ENCODE measurements at regions not wholly inside any gene's neighbourhood (a gene's known extent, or its start where the extent isn't known, plus 50 kb on each side); places are given as distances from the start of the nearest gene placed in this dataset.

- DNase-seq (ENCODE audit: low read depth in 1 of 2, low spot score in 1 of 2), result no peak
These were observed 890.8 kb upstream of the USP15 start for GRCh38 chr12:61369241-61369910.

DNA sequence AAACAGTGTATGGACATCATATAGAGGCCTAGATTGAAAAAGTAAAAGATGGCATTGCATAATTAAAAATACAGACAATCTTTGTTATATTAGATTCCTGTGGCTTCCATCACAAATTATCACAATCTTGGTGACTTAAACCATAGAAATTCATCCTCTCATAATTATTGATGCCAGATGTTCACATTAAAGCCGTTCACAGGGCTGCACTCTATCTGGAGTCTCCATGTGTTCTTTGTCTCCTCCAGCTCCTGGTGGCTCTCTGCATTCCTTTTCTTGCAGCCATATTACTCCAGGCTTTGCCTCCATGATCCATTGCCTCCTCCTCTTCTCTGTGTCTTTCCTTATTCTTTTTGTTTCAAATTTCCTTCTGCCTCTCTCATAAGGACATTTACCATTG, 875.7 kb upstream of the USP15 start:
- DNase-seq (ENCODE audit: low read depth in 1 of 2, low spot score in 1 of 2), result no peak

- no peak for DNase-seq (ENCODE audit: low read depth in 1 of 2, low spot score in 1 of 2)
These were observed 874.4 kb upstream of the USP15 start for GRCh38 chr12:61385771-61386170.

DNA sequence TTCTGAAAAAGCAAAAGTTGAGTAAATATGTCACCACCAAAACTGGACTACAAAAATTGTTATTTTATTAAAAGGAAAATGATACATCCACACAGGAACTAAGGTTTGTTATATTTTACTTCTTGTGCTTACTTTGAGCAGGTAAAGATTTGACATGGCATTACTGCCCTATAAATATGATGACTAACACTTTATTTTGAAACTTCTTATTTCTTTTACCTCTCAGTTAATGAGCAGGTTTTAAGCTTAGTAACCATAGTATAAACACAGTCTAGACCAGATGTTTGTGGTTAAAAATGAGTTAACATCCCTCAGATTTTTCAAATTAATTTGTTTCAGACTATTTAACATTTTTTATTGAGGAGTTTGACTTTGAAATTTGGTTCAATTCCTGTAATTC, 862.5 kb upstream of the USP15 start:
- DNase-seq (ENCODE audit: low read depth in 1 of 2, low spot score in 1 of 2), result no peak

DNA sequence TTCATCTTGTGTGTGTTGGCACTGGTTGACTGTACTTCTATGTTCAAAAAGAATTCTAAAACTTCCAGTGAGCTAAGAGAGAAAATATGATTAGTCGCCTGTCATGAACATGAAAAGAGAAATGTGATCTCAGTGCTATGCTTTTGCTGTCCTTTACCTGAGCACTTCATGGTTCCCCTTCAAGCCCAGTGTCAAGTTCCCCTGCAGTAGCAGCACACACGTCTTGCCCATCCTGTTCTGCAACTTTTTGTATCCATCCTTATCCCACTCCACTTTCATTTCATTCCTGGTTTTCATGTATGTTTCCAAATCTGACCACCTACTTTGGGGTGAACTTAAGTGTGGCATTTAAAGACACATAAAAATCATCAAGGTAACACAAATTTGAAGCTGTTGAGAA, 848.0 kb upstream of the USP15 start:
- DNase-seq (ENCODE audit: low read depth in 1 of 2, low spot score in 1 of 2), result no peak

- DNase-seq (ENCODE audit: low read depth in 1 of 2, low spot score in 1 of 2), result no peak
These were observed 845.7 kb upstream of the USP15 start for GRCh38 chr12:61414470-61414869.

DNA sequence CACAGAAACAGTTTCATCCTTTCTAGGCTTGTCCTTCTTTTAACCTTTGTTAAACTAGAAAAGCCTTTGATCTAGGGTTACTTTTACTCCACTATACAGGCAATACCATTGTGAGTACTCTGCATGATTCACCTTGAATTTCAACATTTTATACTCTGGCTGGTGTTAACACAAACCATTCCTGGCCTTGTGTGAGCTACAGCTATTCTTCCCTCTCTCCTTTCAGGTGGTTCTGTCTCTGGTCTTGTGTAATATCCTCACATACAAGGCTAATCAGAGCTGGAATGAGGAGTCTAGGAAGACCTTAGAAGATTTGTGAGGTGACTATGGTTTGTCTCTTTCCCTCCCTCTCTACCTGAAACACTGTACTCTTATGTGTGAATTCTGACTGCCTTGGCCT, 837.4 kb upstream of the USP15 start:
- DNase-seq (ENCODE audit: low read depth in 1 of 2, low spot score in 1 of 2), result no peak

DNA sequence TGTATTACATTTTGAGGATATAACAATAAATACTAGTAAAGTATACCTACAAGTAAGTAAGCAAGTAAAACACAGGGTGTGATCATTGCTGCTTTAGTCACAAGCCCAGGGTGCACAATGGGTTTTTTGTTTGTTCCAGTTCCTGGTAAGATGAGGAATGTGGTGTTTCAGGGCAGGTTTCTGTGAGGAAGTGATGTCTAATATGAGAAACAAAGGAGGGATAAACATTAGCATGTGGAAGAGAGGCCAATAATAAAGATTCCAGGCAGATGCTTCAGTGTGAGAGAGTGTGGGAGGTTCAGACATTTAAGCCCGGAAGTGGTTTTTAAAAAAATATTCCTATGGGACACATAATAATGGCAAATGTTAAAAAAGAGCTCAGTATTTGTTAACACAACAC, 808.1 kb upstream of the USP15 start:
- DNase-seq (ENCODE audit: low read depth in 1 of 2, low spot score in 1 of 2), result no peak

- DNase-seq (ENCODE audit: low read depth in 1 of 2, low spot score in 1 of 2), result no peak
These were observed 772.5 kb upstream of the USP15 start for GRCh38 chr12:61487728-61488127.

DNA sequence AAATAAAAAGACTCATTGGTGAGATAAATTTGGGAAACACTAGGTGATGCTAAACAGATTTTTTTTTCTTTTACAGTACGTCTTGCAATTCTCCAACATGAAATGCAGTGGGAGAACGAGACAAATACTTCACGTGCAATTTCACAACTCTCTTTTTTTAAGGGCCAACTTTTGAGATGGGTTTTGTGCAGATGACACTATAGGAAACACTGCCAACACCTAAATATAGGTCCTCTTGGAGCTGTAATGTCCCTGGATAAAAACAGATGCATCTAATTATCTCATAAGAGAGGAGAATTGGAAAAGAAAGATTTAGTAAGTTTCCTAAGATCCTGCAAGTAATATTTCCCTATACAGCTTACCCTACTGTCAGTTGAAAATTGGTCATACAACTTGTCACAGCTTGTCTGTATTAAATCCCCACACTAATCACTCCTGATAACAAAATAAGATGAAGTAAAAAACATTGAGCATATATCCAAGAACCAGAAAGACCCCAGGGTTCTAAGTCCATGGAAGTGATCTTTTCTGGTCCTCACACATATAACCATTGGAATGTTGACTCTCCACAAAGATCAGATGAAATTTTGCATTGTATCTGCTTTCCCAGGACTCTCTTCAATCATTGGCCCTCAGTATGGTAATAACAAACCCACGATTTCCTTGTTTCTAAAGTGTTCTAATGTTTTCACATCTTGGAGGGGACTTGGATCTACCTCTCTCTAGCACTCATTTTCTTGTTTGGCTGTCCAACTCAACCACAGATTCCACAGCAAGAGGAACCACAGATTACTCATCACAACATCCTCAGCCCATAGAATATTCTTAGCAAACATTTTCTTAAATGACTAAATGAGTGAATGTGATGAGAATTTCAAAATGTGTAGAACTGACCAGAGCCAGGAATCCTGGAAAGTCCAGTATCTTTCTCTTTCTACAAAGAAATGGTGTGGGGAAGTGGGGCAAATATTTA, 769.4 kb upstream of the USP15 start:
- DNase-seq (ENCODE audit: low read depth in 1 of 2, low spot score in 1 of 2), result no peak

- no peak for DNase-seq (ENCODE audit: low read depth in 1 of 2, low spot score in 1 of 2)
These were observed 758.0 kb upstream of the USP15 start for GRCh38 chr12:61502179-61502578.

GRCh38 chr12:61504396-61505080, 755.7 kb upstream of the USP15 start:
- DNase-seq (ENCODE audit: low read depth in 1 of 2, low spot score in 1 of 2), result no peak

GRCh38 chr12:61513499-61513898, 746.7 kb upstream of the USP15 start:
- DNase-seq (ENCODE audit: low read depth in 1 of 2, low spot score in 1 of 2), result no peak

DNA sequence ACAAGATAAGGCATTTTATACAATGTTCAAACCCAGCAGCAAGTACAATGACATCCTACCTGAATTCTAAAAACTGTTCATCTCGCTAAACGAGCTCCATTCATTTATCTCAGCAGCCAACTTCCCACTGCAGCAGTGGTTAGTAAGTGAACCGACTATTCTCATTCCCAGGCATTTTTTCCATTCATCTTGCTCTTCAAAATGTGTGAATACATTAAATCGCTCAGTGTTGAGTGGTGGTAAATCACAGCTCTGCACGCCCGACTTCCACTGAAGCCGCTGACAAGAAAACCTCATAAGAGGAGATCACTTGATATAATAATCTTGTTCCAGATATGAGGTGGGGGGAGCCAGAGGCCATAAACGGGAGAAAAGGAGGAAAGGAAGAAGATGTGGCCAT, 746.2 kb upstream of the USP15 start:
- DNase-seq (ENCODE audit: low read depth in 1 of 2, low spot score in 1 of 2), result no peak

DNA sequence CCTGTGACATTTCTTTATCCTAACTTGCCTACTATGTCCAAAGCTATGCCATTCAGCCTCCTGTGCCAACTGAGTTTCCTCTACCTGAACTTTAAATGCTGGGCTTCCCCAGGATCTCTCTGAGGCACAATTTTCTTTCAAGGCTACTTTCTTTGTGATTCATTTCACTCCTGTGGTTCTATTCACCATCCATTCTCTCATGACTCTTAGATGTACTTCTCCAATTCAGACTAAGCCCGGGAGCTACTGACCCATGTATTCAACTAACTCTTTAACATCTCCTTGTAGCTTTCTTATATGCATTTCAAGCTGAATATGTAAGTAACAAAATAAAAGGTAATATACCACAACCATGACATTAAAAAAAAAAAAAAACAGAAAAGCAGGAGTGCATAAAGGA, 738.9 kb upstream of the USP15 start:
- DNase-seq (ENCODE audit: low read depth in 1 of 2, low spot score in 1 of 2), result no peak

DNA sequence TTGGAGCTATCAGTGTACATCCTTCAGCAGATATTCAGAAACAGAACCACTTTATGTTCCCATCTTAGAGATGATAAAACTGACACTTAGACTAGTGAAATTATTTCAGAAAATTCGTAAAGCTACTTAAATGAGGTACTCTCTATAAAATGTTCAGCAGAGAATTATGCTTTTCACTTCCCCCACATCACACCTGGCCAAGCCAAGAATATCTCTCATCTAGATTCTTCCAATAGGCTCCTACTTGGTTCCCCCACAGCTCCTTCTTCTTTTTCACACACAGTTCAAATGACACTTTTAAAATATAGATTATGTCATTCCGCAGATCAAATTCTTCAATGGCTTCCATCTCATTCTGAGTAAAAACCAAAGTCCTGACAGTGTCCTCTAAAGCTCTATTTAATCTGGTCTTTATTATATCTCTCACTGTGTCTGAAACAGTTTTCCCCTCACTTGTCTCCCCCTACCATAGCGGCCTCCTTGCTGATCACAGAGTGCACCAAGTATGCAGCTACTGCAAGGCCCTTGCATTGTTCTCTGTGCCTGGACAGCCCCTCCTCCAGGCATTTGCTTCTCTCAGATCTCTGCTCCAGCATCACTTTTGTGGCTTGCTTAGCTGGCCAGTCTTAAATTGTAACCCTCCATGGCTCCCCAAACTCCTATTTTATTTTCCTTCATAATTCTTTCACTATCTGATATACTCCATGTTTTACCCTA, 736.8 kb upstream of the USP15 start:
- DNase-seq (ENCODE audit: low read depth in 1 of 2, low spot score in 1 of 2), result no peak

DNA sequence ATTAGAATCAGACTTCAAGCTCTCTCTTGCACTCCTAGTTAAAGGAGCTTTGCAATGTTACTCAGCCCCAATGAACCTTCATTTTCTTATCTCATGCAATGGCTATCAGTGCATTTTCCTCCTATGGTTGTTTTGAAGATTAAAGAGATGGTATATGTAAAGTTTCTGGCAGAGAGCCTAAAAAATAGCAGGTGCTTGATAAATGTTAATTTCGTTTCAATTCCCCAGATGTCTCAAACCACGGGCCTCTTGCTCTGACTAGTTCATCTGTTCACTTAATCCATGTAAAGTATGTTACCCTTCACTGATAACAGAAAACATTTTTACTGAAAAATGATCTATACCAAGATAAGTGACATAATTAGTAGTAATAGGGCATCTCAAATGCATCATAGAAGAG, 735.4 kb upstream of the USP15 start:
- DNase-seq (ENCODE audit: low read depth in 1 of 2, low spot score in 1 of 2), result no peak

GRCh38 chr12:61525331-61525730, 734.9 kb upstream of the USP15 start:
- no peak for DNase-seq (ENCODE audit: low read depth in 1 of 2, low spot score in 1 of 2)

- no peak for DNase-seq (ENCODE audit: low read depth in 1 of 2, low spot score in 1 of 2)
These were observed 729.7 kb upstream of the USP15 start for GRCh38 chr12:61530456-61530855.

DNA sequence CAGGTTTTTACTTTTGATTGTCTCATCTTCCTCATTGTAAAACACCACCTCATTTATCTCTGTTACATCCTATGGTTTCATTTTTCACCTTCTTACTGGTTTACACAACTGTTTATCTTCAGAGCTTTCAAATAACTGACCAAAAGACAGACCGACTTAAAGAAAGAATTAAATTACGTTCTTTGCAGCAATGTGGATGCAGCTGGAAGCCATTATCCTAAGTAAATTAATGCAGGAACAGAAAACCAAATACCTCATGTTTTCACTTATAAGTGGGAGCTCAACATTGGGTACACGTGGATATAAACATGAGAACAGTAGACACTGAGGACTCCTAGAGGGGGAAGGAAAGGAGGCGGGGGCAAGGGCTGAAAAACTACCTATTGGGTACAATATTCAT, 729.0 kb upstream of the USP15 start:
- DNase-seq (ENCODE audit: low read depth in 1 of 2, low spot score in 1 of 2), result no peak

DNA sequence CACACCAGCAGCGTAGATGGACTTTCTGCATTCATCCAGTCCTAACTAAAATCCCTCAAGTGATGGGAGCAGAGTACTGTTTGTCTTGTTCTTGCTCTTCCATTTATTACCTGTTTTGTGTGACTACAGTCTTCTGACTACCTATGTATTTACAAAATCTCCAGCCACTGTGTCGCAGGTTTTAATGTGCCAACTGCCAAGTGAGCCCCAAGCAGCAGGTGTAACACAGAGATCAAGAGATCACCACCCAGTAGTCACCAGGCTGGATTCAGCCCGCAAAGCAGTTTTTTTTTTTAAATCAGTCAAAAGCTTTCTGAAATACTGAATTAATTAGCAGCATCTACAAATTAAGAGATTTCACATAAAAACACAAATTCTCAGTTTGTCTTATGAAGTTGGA, 724.1 kb upstream of the USP15 start:
- no peak for DNase-seq (ENCODE audit: low read depth in 1 of 2, low spot score in 1 of 2)

Data from activated CD4-positive, alpha-beta T cell treated with anti-CD3 and anti-CD28 coated beads, Interleukin-2, amount 50 U/mL, for 24 hours (primary cell).